NT2/D1 (cell line): ENCODE measurements at regions not wholly inside any gene's neighbourhood (a gene's known extent, or its start where the extent isn't known, plus 50 kb on each side); places are given as distances from the start of the nearest gene placed in this dataset.

ENCODE experiments used
- YY1 ChIP-seq: IDR thresholded peaks from 2 replicates; pipeline ENCODE4 v1.6.1; 2011; ENCODE audit not compliant: insufficient read length, insufficient read depth
- ZNF274 ChIP-seq: IDR thresholded peaks from 2 replicates; pipeline ENCODE4 v1.6.1; 2011; ENCODE audit warnings: mild to moderate bottlenecking, low read depth, low read length

DNA sequence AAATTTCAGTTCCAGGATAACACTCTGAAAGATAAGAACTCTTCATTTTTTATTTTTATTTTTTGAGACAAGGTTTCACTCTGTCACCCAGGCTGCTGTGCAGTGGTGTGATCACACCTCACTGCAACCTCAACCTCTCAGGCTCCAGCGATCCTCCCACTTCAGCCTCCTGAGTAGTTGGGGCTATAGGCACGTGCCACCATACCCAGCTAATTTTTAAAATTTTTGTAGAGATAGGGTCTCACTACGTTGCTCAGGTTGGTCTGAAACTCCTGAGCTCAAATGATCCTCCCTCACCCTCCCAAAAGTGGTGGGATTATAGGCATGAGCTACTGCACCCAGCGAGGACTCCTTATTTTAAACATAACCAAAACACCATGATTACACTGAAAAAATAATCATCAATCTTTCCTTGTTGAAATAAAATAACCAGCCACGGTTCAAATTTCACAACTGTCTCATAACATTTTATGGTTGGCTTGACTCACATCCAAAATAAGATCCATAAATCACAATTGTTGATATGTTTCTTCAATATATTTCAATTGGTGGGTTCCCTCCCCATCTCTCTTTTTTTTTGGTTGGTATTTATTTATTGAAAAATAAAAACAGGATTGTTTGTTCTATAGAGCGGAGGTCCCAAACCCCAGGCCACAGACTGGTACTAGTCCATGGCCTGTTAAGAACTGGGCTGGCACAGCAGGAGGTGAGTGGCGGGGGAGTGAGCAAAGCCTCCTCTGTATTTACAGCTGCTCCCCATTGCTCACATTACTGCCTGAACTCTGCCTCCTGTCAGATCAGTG is 60.1 kb upstream of the FAM171A1 start:
- TF ChIP-seq YY1: no peak
- no peak for TF ChIP-seq ZNF274
